NCI-H2196 treated with DMSO at 0.1 percent for 48 hours (cell line): ENCODE measurements at regions not wholly inside any gene's neighbourhood (a gene's known extent, or its start where the extent isn't known, plus 50 kb on each side); places are given as distances from the start of the nearest gene placed in this dataset.

Source experiments
- DNase-seq: peaks from one replicate; lab custom pipeline; 2025; ENCODE audit not compliant: unreplicated experiment; lab: John Stamatoyannopoulos, UW

- no peak for DNase-seq
Observed at GRCh38 chr2:118169359-118170005, 81.2 kb downstream of the INSIG2 start.

- no peak for DNase-seq
Observed at GRCh38 chr2:118168615-118169014, 80.3 kb downstream of the INSIG2 start.

DNA sequence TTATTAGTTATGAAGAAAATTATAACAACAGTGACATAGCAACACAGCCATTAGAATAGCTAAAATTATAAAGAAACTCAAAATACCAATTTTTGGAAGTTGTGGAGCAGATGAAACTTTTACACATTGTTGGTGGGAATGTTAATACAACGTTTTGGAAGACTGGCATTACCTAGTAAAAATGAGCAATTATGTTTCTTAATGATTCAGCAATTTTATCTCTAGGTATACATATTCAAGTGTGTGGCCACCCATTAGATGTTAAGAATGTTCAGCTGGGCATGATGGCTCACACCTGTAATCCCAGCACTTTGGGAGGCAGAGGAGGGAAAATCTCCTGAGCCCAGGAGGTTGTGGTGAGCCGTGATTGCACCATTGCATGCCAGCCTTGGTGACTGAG lies 78.8 kb downstream of the INSIG2 start:
- DNase-seq: no peak

DNA sequence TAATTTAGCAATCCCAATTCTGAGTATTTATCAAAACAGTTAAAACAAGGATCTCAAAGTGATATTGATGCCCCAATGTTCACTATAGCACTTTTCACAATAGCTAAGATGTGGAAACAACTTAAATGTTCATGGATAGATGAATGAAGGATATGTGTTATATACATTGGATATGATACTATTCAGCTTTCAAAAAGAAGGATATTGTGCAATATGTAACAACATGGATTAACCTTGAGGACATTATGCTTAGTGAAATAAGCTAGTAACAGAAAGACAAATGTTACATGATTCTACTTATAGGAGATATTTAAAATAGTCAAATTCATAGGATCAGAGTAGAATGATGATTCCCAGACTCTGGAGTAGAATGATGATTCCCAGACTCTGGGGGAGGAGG lies 78.0 kb downstream of the INSIG2 start:
- DNase-seq: no peak

GRCh38 chr2:118165595-118165994 lies 77.3 kb downstream of the INSIG2 start:
- no peak for DNase-seq
